HG03378 (cell line): ENCODE measurements at regions not wholly inside any gene's neighbourhood (a gene's known extent, or its start where the extent isn't known, plus 50 kb on each side); places are given as distances from the start of the nearest gene placed in this dataset.

Source experiments
- ATAC-seq: cut with Tn5 transposase; IDR thresholded peaks from one replicate; pipeline ENCODE4 v1.9.1; 2021; ENCODE audit warnings: mild to moderate bottlenecking, moderate library complexity; ENCODE audit not compliant: unreplicated experiment

DNA sequence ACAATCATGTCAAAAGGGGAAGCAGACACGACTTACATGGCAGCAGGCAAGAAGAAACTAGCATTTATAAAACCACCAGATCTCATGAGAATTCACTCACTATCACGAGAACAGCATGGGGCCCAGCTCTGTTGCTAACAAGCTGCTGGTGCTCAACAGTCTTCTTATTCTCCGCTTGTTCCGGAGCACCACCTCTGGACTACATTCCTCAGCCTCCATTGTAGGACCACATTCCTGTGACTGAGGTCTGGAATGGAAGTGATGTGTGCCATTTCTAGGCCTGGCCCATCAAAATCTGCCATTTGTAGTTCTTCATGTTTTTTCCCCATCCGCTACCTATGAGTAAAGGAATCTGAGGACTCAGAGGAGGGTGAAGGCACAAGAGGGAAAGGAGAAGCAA, 111.5 kb upstream of the PTCHD1 start:
- no peak for ATAC-seq

DNA sequence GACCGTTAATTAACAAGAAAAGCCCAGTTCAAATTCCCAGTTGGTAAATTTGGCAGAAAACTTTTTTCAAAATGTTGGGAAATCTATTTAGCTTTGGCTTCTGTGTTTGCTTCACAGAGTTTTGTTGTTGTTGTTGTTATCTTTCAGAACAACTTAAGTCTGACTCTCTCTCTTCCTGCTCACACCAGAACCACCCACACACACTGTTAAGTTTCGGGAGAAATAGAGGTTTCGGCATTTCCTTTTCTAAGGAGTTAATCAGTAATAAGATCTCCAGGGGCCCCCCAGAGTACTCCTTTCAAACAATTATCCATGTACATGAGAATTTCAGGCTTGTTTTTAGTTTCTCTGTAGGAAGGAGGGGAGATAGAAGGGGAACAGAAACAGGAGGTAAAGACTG, 106.2 kb upstream of the PTCHD1 start:
- ATAC-seq: no peak

DNA sequence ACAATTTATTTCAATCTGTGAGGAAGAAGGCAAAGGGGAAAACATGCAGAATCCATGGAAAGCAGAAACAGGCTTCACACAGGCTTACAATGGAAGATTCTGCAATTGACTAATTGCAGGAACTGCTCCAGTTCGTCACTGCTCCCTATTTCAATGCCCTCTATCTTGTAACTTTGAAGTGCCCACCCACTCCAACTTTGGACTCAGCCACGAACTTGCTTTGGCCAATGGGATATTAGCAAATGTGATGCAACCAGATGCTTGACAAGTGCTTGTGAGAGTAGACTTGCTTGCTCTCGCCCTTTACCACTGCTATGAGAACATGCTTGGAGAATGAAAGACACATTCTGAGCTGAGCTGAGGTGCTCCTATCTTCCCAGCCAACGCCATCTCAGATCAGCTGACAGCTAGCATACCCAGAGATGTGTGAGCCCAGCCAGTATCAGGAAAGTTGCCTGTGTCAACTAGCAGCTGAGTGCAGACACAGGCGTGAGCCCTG, 105.7 kb upstream of the PTCHD1 start:
- ATAC-seq: no peak

DNA sequence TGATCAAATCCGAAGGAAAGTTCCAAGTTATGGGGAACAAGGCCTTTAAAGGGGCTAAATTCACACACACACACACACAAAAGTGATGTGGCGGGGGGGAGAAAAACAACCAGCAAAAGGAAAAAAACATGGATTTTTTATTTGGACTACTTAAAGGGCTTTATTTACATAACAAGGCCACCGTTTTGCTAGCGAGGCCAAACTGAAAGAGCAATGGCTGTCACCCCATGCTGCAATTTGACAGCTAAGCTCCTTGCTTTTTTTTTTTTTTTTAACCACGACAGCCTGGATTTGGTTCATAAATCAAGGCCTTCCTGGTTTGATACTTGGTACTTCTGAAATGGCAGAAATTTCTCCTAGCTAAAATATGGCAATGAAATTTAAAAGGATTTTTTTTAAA, 99.6 kb upstream of the PTCHD1 start:
- no peak for ATAC-seq

DNA sequence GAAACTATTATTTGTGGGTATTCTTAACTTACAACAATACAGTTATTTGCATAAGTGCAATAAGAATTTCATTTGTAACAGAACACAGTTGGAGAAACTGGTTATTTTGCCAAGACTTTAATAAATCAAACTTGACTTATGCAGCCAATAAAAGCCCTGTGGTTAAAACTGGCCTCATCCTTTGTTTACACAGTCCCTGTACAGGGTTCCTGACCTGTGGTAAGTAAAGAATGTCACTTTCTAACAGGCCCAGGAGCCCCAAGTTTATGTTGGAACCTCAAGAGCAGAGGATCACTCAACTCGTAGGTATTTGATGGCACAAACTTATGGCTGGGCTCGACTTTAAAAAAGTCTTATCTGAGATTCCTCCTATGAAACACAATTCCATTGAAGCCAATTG, 88.6 kb upstream of the PTCHD1 start:
- ATAC-seq: no peak

DNA sequence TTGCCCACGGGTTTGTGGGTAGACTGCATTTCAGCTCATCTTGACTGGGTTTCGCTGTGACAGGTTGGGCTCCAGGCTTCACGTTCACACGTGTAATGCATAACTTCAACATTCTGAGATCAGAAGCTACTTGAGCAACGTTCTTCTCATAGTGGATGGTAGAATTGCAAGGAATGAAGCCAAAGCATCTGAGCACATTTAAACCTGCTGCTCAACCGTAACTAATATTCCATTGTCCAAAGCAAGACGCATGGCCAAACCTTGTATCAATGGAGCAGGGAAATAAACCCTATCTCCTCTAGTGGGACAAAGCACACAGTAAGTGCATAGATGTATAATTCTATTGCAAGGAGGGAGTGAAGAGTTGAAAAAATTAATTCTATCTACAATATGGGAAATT, 86.5 kb upstream of the PTCHD1 start:
- no peak for ATAC-seq

DNA sequence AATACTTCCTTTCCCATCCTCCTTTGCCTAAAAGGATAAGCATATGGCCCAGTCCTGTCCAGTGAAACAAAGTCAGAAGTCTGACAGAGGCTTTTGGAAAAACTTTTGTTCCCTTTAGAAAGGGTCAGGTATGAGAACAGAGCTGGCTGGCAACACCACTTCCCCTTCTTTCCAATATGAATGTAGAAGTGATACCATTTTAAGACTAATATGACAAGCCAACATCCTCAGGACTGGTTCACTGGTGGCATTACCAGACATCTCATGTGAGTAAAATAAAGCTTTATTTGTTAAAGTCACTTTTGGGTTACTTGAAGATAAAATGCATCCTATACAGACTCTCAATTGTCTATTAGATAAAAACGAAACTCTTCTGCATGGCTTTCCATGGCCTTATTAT, 83.6 kb upstream of the PTCHD1 start:
- ATAC-seq: no peak

DNA sequence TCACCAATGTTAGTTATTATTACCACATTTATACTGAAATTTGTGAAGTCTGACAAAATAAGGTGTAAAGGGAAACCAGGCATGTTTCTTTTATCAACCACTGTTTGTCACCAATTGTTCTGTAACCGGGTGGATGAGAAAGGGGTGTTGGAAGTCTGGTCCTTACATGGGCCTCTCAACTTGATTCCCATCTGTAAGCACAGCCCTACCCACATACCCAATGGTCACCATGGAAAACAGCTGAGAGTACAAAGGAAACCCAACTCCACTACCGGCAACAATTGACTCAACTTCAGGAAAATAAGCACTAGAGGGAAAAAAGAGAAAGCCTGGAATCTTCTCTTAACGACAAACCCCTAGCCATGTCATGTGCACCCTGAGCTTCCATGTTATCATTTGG, 70.8 kb upstream of the PTCHD1 start:
- no peak for ATAC-seq

DNA sequence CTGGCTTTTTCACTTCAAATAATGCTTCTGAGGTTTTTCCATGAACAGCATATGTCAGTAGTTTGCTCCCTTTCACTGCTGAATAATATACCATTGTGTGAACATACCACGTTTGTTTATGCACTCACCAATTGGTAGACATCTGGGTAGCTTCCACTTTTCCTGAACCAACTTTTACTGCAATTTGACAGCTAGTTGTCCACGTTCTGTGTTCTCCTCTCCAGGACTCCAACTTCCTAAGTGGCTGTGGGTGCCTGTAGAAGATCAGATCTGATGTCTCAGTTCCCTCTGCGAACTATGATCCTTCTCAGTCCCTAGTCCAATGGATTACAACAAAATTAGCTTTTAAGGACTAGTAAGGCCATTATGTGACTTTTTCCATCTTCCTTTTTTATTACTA, 64.7 kb upstream of the PTCHD1 start:
- no peak for ATAC-seq

DNA sequence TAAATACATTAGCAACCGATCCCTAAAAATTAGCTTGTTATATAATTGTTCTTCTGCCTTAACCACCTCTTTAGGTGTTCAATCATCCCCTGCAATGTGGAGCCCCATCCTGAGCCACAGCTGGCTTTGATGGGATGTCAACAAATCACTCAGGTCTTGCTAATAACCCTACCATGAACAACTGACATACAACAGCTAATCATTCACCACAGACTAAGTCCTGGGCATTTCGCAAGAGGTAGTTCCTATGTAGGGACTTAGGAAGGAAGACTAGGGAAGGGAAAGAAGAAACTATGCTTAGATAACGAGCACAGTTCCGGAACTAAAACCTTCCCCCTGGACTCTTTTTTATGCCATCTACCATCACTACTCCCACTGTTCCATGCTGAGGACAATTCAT, 63.6 kb upstream of the PTCHD1 start:
- no peak for ATAC-seq

DNA sequence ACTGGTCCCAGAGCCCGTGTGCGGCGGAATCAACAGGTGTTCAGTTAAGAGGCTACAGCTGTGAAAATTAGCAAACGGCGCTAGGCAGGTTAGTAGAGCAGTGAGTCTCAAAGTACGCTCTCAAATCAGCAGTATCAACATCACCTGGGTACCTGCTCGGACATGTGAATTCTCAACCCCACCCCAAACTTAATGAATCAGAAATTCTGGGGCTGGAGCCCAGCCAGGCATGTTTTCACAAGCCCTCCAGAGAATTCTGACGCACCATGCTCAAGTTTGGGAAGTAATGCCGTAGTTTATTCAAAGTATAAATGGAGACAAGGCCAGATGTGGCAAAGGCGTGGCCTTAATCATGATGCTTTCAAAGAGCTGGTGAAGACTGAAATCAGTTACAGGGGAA, 58.2 kb upstream of the PTCHD1 start:
- ATAC-seq: no peak
